Activated CD8-positive, alpha-beta memory T cell treated with anti-CD3 and anti-CD28 coated beads for 48 hours (primary cell): ENCODE measurements at regions not wholly inside any gene's neighbourhood (a gene's known extent, or its start where the extent isn't known, plus 50 kb on each side); places are given as distances from the start of the nearest gene placed in this dataset.
A peak's percentile ranks its signal among the peaks of the same experiment; 100 is the strongest.

Experiments
- DNase-seq, 3 experiments: peaks; one replicate each; pipeline ENCODE4 v3.0.0-alpha.2; 2020; ENCODE audit warnings: low read depth in 2 of 3, low spot score in 2 of 3

GRCh38 chr20:39299783-39300182 is 337.6 kb downstream of the DHX35 start:
- DNase-seq, result no peak

DNA sequence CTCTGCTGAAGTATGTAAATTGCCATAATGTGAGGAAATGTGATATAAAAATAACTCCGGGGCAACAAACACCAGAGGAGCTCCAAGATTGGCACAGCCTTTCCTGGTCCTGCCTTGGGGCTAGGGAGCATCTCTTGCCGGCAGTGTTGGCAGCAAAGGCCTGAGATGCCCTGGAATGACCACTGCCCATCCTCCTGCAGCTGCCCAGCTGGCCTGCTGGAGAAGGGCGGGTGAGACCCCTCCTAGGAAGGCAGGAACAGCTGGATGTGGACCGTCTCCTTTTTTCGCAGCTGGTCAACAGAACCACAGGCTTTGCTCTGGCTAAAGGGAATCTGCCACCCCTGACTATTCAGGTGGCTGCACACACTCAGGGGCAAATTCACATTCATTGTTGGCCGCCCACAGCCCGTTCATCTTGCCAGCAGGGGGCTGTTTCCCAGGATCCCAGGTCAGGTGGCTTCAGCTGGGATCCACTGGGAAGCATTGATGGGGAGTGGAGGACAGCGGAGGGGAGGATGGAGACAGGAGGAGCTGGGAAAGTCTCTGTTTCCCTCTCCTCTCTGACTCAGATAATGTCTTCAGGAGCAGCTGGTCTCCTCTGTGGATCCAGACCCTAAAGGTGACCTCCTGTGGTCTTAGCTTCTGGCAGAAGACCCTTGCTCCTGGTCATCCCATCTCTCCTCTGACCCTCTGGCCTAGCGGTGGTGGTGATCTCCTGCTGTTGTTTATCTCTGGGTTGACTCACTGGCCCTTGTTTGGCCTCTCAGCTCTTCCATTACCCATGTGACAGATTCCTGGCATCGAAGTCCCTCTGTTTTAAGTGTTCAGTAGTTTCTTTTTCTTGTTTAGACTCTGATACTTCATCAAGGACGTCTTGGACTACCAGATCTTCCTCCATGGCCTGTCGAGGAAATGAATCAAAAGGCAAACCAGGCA is 336.7 kb downstream of the DHX35 start:
- DNase-seq, result no peak

GRCh38 chr20:39298121-39298520 is 336.0 kb downstream of the DHX35 start:
- DNase-seq, result no peak

- no peak for DNase-seq
Measured at GRCh38 chr20:39295301-39295700, 333.2 kb downstream of the DHX35 start.

GRCh38 chr20:39294137-39294725 is 332.1 kb downstream of the DHX35 start:
- no peak for DNase-seq

GRCh38 chr20:39292193-39292736 is 330.1 kb downstream of the DHX35 start:
- no peak for DNase-seq

GRCh38 chr20:39291301-39291700 is 329.2 kb downstream of the DHX35 start:
- no peak for DNase-seq

DNA sequence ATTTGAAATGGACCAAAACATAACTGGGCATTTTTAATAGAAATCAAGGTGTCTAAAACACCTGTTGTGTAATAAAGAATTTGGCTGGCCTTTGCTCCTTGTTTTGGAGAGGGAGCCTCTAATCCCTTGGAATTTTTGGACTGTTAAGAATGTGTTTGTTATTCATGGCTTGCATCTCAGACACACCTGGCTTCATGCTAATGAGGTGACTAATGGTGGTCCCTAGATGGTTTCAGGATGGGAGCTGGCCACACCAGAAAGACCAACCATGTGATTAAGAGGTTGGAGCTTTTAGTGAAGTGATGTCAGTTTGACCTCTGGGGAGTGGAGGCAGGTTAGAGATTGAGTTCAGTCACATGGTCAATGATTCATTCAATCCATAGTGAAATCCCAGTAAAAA is 328.4 kb downstream of the DHX35 start:
- no peak for DNase-seq

DNA sequence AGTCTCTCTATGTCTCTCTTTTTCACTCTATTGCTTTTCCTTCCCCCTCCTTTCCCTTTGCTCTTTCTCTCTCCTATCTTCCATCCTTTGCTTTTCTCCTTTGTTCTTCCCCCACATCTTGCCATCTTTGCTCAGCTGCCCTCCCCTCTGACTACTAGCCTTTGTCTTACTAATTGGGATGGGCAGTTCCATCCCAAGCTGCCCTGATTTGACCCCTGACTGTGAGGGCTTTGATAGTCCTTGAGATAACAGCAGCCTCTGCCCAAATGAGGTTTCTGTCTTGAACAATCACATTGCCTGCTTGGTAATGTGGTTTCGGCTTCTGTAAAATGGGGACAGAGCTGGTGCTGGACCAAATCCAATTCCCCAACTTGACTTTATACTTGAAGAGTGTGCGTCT is 327.7 kb downstream of the DHX35 start:
- no peak for DNase-seq

GRCh38 chr20:39289316-39289715 is 327.2 kb downstream of the DHX35 start:
- DNase-seq, result no peak

GRCh38 chr20:39283464-39283863 is 321.3 kb downstream of the DHX35 start:
- DNase-seq, result no peak

- DNase-seq, result no peak
Measured at GRCh38 chr20:39282619-39283092, 320.5 kb downstream of the DHX35 start.

DNA sequence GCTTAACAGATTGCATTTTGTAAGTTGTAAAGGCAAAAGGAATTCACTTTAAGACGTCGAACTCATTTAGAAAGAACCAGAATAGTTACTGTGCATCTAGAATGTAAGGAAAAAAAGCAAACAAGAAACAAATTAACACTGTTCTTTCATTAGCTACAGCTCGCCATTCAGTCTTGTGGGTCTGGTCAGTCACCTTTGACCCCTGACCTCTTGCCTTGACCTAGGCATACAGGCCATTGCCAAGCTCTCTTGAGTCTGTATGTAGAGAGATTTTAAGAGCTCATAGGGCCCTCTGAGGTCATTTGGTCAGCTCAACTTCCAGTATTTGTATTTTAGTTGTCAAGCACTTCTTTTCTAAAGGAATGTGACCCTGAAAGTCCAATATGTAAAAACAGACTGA is 318.7 kb downstream of the DHX35 start:
- DNase-seq, result no peak

GRCh38 chr20:39278230-39278788 is 316.2 kb downstream of the DHX35 start:
- no peak for DNase-seq

- no peak for DNase-seq
Measured at GRCh38 chr20:39277185-39277584, 315.0 kb downstream of the DHX35 start.

DNA sequence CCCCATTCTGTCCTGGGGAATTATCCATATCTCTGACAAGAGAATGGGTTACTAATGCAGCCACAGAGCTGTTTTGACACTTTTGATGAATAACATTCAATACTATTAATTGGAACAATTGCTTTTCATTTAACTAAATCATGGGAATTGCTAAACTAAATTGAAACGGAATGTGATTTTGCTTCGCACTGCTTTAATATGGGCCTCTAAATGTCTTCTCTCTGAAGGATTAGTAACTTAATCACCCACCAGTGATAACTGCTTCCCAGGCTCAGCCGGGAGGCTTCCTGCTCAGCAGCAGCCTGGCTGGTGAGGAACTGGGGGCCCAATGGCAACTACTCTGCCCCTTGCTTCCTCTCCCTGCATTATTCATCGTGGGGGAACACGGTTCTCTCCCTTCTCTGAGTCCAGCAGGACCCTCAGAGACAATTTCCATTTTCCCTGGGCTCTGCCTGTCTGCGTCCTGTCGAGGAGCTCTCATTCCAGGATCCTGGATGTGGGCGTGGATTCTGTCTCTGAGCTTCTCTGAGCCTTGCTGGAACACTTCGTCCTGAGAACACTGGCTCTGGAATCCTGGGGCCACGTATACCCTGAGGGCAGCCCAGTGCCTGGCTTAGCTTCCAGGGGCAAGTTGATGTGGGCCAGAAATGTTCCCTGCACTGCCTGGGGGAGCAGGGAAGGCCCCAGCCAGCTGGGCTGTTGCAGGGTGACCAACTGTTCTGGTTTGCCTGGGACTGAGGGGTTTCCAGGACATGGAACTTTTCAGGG is 308.9 kb downstream of the DHX35 start:
- no peak for DNase-seq

DNA sequence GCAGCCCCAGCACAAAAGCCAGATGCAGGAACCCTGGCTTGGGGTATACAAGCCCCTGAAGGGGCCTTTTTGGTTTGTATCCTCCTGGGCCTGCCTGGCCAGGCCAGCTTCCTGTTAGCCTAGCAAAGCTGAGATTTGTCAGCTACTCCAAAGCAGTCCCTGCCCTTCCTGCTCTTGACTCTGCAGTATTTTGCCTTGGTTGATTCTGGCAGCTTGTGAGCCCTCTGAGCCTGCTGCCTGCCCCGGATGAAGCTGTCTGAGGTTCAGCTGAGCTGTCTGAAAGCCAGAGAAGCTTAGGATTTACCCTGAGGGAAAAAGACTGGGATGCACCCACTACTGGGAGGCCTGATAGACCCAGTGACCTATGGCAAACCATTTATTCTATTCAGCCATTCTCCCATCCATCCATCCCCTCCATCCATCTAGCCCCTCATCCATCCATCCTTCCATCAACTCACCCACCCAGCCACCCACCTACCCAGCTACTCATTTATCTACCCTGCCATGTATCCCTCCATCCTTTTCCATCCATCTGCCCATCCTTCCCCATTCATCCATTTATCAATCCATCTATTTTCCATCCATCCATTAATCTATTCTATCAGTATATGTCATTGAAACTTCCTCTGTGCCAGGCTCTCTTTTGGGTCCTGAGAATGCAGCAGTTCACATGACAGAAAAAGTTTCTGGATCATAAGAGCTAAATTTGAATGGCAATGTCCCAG is 307.5 kb downstream of the DHX35 start:
- no peak for DNase-seq

- DNase-seq, result peak; percentile 5 to 24 (median 5)
Measured at GRCh38 chr20:39268981-39269461, 306.9 kb downstream of the DHX35 start.

DNA sequence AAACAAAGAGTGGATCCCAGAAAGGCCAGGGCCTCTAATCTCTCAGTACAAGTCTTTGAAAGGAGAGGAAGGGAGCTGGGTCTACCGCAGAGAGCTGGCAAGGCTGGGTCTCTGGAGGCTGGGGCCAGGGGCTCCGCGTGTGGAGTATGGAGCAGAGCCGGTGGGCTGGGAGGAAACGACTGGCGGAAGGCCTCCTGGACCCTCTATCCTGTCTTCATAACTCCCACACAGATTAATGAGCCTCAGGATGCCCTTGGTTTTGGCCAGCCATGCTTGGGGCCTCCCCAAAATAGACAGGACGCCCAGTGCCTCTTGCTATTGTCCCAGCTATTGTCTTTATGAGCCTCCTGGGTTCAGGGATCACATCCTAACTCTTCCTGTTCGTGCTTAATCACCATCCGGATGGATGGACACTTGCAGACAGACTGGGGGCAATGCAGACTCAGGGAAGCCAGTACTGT is 306.4 kb downstream of the DHX35 start:
- no peak for DNase-seq

DNA sequence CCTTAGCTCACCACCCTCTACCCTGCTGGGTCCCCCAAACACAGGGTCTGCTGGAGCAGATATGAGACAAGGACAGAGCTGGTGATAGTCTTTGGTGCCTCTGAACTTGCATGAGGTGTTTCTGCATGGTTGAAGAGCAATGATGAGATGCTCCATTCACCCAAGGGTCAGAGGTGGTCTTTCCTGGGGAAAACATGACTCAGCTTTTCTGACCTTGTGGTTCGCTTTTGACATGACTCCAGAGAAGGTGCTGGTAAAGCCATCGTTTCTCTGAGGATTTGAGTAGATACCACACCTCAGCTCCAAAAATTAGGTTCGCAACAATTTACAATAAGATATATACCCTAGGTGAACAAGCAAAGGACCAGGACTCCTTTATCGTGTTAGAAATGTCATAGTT is 304.8 kb downstream of the DHX35 start:
- no peak for DNase-seq
